ENCODE measurements at regions not wholly inside any gene's neighbourhood (a gene's known extent, or its start where the extent isn't known, plus 50 kb on each side); places are given as distances from the start of the nearest gene placed in this dataset.

DNA sequence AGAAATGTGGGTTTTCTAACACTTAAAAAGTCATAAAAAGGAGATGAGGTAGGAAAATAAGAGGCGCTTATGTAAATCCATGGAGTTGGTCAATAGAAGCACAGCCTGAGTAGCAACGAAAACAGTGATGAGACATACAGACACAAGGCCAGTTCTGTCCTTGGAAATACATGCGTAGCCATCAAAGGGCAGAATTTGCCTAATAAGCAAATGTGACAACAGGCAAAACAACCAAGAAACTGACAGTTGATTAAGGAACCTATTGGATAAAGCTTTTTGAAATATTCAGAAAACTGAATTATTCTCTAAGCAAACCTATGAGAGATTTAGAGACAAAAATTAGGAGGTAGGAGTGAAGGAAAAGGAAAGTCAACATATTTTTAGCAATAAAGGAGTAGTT is 586.3 kb downstream of the PLCL1 start:
- H3K9me3 ChIP-seq (ENCODE audit: control insufficient read depth, low read length): no peaks in the 10 kb centered on the region
- no peaks in the 10 kb centered on the region for H3K4me1 ChIP-seq (ENCODE audit: control insufficient read depth, insufficient read depth, low read length, poor library complexity, severe bottlenecking)
- H3K27ac ChIP-seq (ENCODE audit: insufficient read depth, low read length, poor library complexity, severe bottlenecking): no peak overlapping the region
- no peak overlapping the region for H3K4me3 ChIP-seq (ENCODE audit: insufficient read depth, low read depth, low read length, poor library complexity, severe bottlenecking)
- no peak for DNase-seq
- no peaks in the 10 kb centered on the region for H3K36me3 ChIP-seq (ENCODE audit: control insufficient read depth, insufficient read depth, low read length)
- no peaks in the 10 kb centered on the region for H3K27me3 ChIP-seq (replicated peaks; ENCODE audit: control insufficient read depth, insufficient read depth, low read length, poor library complexity, severe bottlenecking)

DNA sequence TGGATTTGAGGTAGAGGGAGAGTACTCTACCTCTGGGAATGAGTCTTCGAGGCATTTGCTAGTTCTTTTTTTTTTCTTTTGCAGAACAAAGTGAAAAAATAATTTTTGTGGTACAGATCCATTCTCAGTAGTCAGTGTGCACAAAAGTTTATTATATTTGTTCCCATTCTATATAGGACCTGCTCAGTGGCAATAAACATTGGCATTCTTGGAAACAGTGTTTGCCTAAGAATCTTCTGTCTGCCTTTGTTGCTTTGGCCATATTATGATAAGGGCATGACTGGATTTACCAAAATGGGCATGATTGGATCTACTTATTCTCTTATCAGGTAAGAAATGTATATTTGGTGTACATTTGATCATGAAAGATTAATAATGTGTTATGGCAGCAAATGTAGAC is 583.3 kb downstream of the PLCL1 start:
- no peaks in the 10 kb centered on the region for H3K36me3 ChIP-seq (ENCODE audit: control insufficient read depth, insufficient read depth, low read length)
- H3K4me1 ChIP-seq (ENCODE audit: control insufficient read depth, insufficient read depth, low read length, poor library complexity, severe bottlenecking): no peaks in the 10 kb centered on the region
- no peak overlapping the region for H3K4me3 ChIP-seq (ENCODE audit: insufficient read depth, low read depth, low read length, poor library complexity, severe bottlenecking)
- H3K27ac ChIP-seq (ENCODE audit: insufficient read depth, low read length, poor library complexity, severe bottlenecking): no peak overlapping the region
- H3K9me3 ChIP-seq (ENCODE audit: control insufficient read depth, low read length): no peaks in the 10 kb centered on the region
- no peaks in the 10 kb centered on the region for H3K27me3 ChIP-seq (replicated peaks; ENCODE audit: control insufficient read depth, insufficient read depth, low read length, poor library complexity, severe bottlenecking)
- no peak for DNase-seq

DNA sequence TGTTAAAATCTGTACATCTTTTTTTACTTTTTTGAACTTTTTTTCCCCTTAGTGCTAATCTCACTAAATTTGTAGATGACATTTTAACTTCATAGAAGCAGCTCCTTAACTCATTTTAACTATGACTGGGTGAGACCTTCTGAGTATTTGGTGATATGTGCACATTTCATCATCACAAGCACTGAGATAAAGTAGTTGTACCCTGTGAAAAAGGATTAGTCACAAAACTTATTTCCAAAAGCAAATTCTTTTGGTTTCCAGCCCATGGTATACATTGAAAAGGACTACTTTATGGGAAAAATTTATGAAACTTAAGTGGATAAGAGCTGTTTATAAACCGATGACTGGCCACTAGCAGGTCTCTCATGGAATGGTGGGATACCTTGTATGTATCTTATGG is 581.5 kb downstream of the PLCL1 start:
- H3K4me1 ChIP-seq (ENCODE audit: control insufficient read depth, insufficient read depth, low read length, poor library complexity, severe bottlenecking): no peaks in the 10 kb centered on the region
- no peak overlapping the region for H3K27ac ChIP-seq (ENCODE audit: insufficient read depth, low read length, poor library complexity, severe bottlenecking)
- H3K9me3 ChIP-seq (ENCODE audit: control insufficient read depth, low read length): no peaks in the 10 kb centered on the region
- H3K36me3 ChIP-seq (ENCODE audit: control insufficient read depth, insufficient read depth, low read length): no peaks in the 10 kb centered on the region
- no peak for DNase-seq
- no peaks in the 10 kb centered on the region for H3K27me3 ChIP-seq (replicated peaks; ENCODE audit: control insufficient read depth, insufficient read depth, low read length, poor library complexity, severe bottlenecking)
- no peak overlapping the region for H3K4me3 ChIP-seq (ENCODE audit: insufficient read depth, low read depth, low read length, poor library complexity, severe bottlenecking)

DNA sequence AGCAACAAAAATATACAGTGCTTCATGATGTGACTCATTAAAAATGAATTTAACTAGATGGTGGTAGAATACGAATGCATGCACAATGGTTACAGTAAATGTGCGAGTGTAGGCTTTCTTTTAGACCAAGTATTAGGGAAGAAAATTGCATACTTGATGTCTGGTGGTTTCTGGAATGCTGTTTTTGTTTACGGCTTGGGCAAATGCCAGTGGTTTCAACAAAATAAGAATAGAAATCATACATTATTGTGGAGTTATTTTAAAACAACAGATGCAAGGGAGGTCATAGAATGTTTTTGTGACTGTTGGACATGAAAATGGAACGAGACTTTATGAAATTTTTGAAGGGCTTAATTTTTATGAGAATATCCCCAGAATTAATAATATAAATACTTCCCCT is 580.9 kb downstream of the PLCL1 start:
- DNase-seq: no peak
- Histone ChIP-seq H3K27me3 (replicated peaks; ENCODE audit: control insufficient read depth, insufficient read depth, low read length, poor library complexity, severe bottlenecking) (no peaks in the 10 kb centered on the region), H3K36me3 (ENCODE audit: control insufficient read depth, insufficient read depth, low read length) (no peaks in the 10 kb centered on the region), H3K27ac (ENCODE audit: insufficient read depth, low read length, poor library complexity, severe bottlenecking) (no peak overlapping the region), H3K9me3 (ENCODE audit: control insufficient read depth, low read length) (no peaks in the 10 kb centered on the region), H3K4me1 (ENCODE audit: control insufficient read depth, insufficient read depth, low read length, poor library complexity, severe bottlenecking) (no peaks in the 10 kb centered on the region), H3K4me3 (ENCODE audit: insufficient read depth, low read depth, low read length, poor library complexity, severe bottlenecking) (no peak overlapping the region)

DNA sequence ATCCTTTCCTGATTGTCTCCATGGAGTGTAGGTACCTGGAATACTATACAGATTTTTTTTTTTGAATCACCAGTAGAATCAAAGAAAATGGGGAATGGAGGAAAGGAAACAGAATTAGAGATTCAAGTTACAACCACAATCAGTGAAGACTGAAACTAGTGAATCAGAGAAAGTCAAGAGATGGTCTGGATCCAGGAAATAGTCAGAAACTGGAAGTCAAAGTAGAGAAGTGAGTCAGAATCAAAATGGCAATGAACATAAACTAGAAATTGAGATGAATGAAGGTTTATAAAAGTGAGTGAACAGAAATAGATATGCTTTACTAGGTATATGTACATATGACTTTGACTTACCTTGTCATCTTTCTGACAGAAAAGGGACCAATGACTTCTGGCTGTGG is 579.0 kb downstream of the PLCL1 start:
- Histone ChIP-seq H3K36me3 (ENCODE audit: control insufficient read depth, insufficient read depth, low read length) (no peaks in the 10 kb centered on the region), H3K9me3 (ENCODE audit: control insufficient read depth, low read length) (no peaks in the 10 kb centered on the region), H3K4me1 (ENCODE audit: control insufficient read depth, insufficient read depth, low read length, poor library complexity, severe bottlenecking) (no peaks in the 10 kb centered on the region), H3K27ac (ENCODE audit: insufficient read depth, low read length, poor library complexity, severe bottlenecking) (no peak overlapping the region), H3K27me3 (replicated peaks; ENCODE audit: control insufficient read depth, insufficient read depth, low read length, poor library complexity, severe bottlenecking) (no peaks in the 10 kb centered on the region), H3K4me3 (ENCODE audit: insufficient read depth, low read depth, low read length, poor library complexity, severe bottlenecking) (no peak overlapping the region)
- no peak for DNase-seq

DNA sequence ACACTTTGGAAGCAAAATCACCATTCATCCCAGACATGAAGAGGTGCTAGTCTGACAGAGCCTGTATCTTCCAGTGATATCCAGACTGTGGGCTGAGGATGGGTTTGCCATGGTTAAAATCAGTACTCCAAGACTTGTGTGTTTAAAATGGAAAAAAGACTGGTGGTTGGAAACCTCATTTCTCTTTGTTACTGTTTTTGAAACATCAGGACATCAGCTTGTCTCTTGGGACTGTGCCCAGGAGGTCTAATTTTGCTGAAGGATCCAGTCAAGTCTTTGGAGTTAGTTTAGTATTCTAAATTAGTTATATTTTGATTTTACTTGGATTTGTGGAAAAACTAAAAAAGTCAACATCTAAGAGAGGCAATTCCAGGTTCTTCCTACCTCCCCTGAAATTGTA is 578.4 kb downstream of the PLCL1 start:
- H3K27ac ChIP-seq (ENCODE audit: insufficient read depth, low read length, poor library complexity, severe bottlenecking): no peak overlapping the region
- no peaks in the 10 kb centered on the region for H3K9me3 ChIP-seq (ENCODE audit: control insufficient read depth, low read length)
- H3K36me3 ChIP-seq (ENCODE audit: control insufficient read depth, insufficient read depth, low read length): no peaks in the 10 kb centered on the region
- H3K4me1 ChIP-seq (ENCODE audit: control insufficient read depth, insufficient read depth, low read length, poor library complexity, severe bottlenecking): no peaks in the 10 kb centered on the region
- no peak for DNase-seq
- H3K4me3 ChIP-seq (ENCODE audit: insufficient read depth, low read depth, low read length, poor library complexity, severe bottlenecking): no peak overlapping the region
- no peaks in the 10 kb centered on the region for H3K27me3 ChIP-seq (replicated peaks; ENCODE audit: control insufficient read depth, insufficient read depth, low read length, poor library complexity, severe bottlenecking)

DNA sequence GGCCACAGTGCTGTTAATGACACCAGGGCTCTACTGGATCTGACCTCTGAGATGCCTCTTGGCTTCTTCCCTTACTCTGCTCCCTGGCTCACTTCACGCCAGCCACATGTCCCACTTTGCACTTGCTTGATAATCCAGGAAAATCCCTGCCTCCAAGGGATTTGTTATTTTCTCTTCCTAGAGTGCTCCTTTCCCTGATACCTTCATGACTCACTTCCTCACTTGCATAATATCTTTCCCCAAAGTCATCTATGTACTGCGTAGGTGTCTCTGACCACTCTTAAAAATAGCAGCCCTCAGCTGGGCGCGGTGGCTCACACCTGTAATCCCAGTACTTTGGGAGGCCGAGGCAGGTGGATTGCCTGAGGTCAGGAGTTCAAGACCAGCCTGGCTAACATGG is 572.3 kb downstream of the PLCL1 start:
- no peak for DNase-seq
- no peaks in the 10 kb centered on the region for H3K36me3 ChIP-seq (ENCODE audit: control insufficient read depth, insufficient read depth, low read length)

DNA sequence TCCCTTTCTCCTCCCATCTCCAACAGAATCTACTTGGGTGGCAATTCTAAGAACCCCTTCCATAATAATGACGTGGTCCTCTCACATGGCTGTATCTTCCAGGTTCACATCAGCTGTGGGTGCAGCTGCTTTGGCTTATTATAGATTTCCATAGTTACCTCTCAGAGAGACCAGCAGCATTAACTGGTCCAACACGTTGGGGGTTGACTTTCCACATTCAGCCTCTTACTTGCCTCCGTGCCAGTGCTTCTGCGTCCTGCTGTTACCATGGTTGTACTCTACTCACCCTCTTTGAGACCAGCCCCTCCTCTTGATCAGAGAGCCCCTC is 570.7 kb downstream of the PLCL1 start:
- no peak overlapping the region for H3K4me3 ChIP-seq (ENCODE audit: insufficient read depth, low read depth, low read length, poor library complexity, severe bottlenecking)
- no peaks in the 10 kb centered on the region for H3K27me3 ChIP-seq (replicated peaks; ENCODE audit: control insufficient read depth, insufficient read depth, low read length, poor library complexity, severe bottlenecking)
- H3K4me1 ChIP-seq (ENCODE audit: control insufficient read depth, insufficient read depth, low read length, poor library complexity, severe bottlenecking): no peaks in the 10 kb centered on the region
- DNase-seq: no peak
- no peaks in the 10 kb centered on the region for H3K9me3 ChIP-seq (ENCODE audit: control insufficient read depth, low read length)
- H3K27ac ChIP-seq (ENCODE audit: insufficient read depth, low read length, poor library complexity, severe bottlenecking): no peak overlapping the region
- no peaks in the 10 kb centered on the region for H3K36me3 ChIP-seq (ENCODE audit: control insufficient read depth, insufficient read depth, low read length)

More for the DNA sequence above, 572.3 kb downstream of the PLCL1 start:
- no peaks in the 10 kb centered on the region for H3K27me3 ChIP-seq (replicated peaks; ENCODE audit: control insufficient read depth, insufficient read depth, low read length, poor library complexity, severe bottlenecking)
- H3K27ac ChIP-seq (ENCODE audit: insufficient read depth, low read length, poor library complexity, severe bottlenecking): no peak overlapping the region
- no peaks in the 10 kb centered on the region for H3K9me3 ChIP-seq (ENCODE audit: control insufficient read depth, low read length)
- no peak overlapping the region for H3K4me3 ChIP-seq (ENCODE audit: insufficient read depth, low read depth, low read length, poor library complexity, severe bottlenecking)
- H3K4me1 ChIP-seq (ENCODE audit: control insufficient read depth, insufficient read depth, low read length, poor library complexity, severe bottlenecking): no peaks in the 10 kb centered on the region

DNA sequence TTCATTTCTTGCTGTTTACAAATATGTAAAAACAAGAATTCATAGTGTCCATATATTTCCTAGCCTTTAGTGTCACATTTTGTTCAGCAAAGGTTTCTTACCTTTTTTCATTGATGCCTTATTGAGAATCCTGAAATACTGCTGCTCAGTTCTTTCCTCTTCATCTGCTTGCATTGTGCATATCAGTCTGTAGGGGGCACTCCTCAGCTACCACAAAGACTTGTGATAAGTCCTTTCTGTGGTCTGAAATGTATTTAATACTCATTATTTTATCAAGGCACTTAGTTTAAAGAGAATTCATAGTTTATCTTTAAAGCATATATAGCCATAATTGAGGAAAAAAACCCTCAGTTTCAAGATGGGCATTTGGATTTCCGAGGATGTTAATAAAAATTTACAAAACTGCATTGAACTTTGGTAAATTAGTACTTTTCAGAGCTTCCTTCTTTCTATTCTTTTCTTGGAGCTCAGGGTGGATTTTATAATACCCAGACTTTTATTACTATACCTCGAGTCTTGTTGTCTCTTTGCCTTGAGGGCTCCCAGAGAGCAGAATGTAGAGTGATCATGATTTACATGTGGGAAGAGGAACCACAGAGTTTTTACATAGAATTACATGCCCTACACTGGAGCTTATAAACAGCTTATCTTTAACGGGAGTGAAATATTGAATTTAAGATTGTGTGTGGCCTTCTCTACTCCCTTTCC is 570.1 kb downstream of the PLCL1 start:
- no peaks in the 10 kb centered on the region for H3K4me1 ChIP-seq (ENCODE audit: control insufficient read depth, insufficient read depth, low read length, poor library complexity, severe bottlenecking)
- no peaks in the 10 kb centered on the region for H3K36me3 ChIP-seq (ENCODE audit: control insufficient read depth, insufficient read depth, low read length)
- no peak overlapping the region for H3K4me3 ChIP-seq (ENCODE audit: insufficient read depth, low read depth, low read length, poor library complexity, severe bottlenecking)
- H3K27ac ChIP-seq (ENCODE audit: insufficient read depth, low read length, poor library complexity, severe bottlenecking): no peak overlapping the region
- DNase-seq: no peak
- no peaks in the 10 kb centered on the region for H3K27me3 ChIP-seq (replicated peaks; ENCODE audit: control insufficient read depth, insufficient read depth, low read length, poor library complexity, severe bottlenecking)
- H3K9me3 ChIP-seq (ENCODE audit: control insufficient read depth, low read length): no peaks in the 10 kb centered on the region

DNA sequence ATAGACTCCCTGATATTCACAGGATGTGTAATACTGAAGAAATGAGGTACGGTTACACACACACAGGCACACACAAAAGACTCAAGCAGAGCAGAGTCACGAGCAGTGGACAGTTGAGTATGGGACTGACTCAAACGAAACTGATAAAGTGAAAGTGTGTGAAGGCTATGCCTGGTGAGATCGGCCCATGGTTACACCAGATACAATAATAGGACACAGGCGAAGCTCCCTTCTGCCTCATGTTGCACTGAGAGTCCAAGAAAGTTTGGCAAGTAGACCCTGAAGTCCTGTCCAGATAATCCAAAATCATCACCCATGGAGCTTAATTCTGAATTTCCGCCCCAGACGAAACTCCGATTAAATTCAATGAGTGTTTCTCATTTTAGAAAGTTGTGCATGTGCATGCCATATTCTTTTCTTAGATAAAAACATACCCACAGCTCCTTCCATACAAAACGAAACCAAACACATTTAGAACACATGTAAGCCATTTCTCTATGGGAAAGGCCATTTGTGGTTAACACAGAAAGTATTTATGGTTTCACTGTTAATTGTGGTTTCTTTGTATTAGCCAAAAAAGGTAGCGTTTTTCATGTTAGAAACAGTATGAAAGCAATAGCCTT is 567.6 kb downstream of the PLCL1 start:
- no peaks in the 10 kb centered on the region for H3K9me3 ChIP-seq (ENCODE audit: control insufficient read depth, low read length)
- no peaks in the 10 kb centered on the region for H3K36me3 ChIP-seq (ENCODE audit: control insufficient read depth, insufficient read depth, low read length)
- no peaks in the 10 kb centered on the region for H3K27me3 ChIP-seq (replicated peaks; ENCODE audit: control insufficient read depth, insufficient read depth, low read length, poor library complexity, severe bottlenecking)
- no peak overlapping the region for H3K27ac ChIP-seq (ENCODE audit: insufficient read depth, low read length, poor library complexity, severe bottlenecking)
- no peak overlapping the region for H3K4me3 ChIP-seq (ENCODE audit: insufficient read depth, low read depth, low read length, poor library complexity, severe bottlenecking)
- no peak for DNase-seq
- H3K4me1 ChIP-seq (ENCODE audit: control insufficient read depth, insufficient read depth, low read length, poor library complexity, severe bottlenecking): no peaks in the 10 kb centered on the region

Data from effector memory CD4-positive, alpha-beta T cell (primary cell).